ENCODE measurements at regions not wholly inside any gene's neighbourhood (a gene's known extent, or its start where the extent isn't known, plus 50 kb on each side); places are given as distances from the start of the nearest gene placed in this dataset.

DNA sequence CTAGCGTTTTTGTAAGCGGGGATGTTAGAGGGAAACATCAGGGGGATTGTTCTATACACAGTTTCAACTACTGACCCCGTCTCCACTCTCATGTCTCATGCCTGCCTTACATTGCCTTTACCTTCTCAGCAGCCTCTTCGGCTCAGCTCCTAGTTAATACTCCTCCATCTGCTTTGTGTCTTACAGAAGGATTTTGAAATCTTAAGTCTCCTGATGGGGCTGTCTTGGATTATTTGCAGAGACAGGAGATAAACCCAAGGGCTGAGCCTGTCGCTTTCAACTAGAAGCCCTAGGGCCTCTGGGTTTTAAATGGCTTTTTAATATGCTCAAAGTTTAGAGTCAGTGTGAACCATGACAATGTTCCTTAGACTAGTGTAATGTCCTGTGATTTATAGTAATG is 161.5 kb downstream of the CARTPT start:
- 13% methylated on average over 5 of the region's 5 CpGs for WGBS (ENCODE audit: low lambda C conversion rate)
- TF ChIP-seq HNRNPK (IDR thresholded peaks at IDR 0.05; ENCODE audit: low read depth, low read length, poor library complexity, severe bottlenecking) (no peak), CCDC6 (CRISPR knock-in tag; IDR thresholded peaks at IDR 0.05) (no peak), ZNF431 (CRISPR knock-in tag; IDR thresholded peaks at IDR 0.05; ENCODE audit: borderline replicate concordance, low read depth) (no peak), ZNF780A (CRISPR knock-in tag; IDR thresholded peaks at IDR 0.05) (no peak), ZNF138 (CRISPR knock-in tag; IDR thresholded peaks at IDR 0.05; ENCODE audit: low read depth) (no peak), ZMYM4 (CRISPR knock-in tag; IDR thresholded peaks at IDR 0.05) (no peak), ZNF468 (CRISPR knock-in tag; IDR thresholded peaks at IDR 0.05) (no peak), SOX6 (IDR thresholded peaks at IDR 0.05) (no peak), SOX6 (CRISPR knock-in tag; IDR thresholded peaks at IDR 0.05) (no peak), FOSL1 (CRISPR knock-in tag; IDR thresholded peaks at IDR 0.05; ENCODE audit: borderline replicate concordance) (no peak), ZNF607 (CRISPR knock-in tag; IDR thresholded peaks at IDR 0.05; ENCODE audit: borderline replicate concordance) (no peak), GLI4 (CRISPR knock-in tag; IDR thresholded peaks at IDR 0.05; ENCODE audit: borderline replicate concordance) (no peak)
- TF ChIP-seq, protein P1, sequence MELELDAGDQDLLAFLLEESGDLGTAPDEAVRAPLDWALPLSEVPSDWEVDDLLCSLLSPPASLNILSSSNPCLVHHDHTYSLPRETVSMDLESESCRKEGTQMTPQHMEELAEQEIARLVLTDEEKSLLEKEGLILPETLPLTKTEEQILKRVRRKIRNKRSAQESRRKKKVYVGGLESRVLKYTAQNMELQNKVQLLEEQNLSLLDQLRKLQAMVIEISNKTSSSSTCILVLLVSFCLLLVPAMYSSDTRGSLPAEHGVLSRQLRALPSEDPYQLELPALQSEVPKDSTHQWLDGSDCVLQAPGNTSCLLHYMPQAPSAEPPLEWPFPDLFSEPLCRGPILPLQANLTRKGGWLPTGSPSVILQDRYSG (CRISPR knock-in tag; IDR thresholded peaks at IDR 0.05) = no peak
- H3K9ac ChIP-seq (ENCODE audit: insufficient read depth, low read depth, low read length) = no peak overlapping the region
- in situ Hi-C loops (cut with HindIII; ENCODE audit: extremely low pct_ligation_motif_present, low pct_unique_long_range_greater_than_20kb) = no loop called here
- ChIA-PET CTCF (ENCODE audit: low intra/inter-chr PET ratio, low total read pairs) (no interaction called here), POLR2A (no interaction called here)
- H3K36me3 ChIP-seq (replicated peaks in 1 of 2; ENCODE audit: control insufficient read depth in 1 of 2, insufficient read depth in 2 of 2, low read length in 2 of 2) = no peaks in the 10 kb centered on the region
- BruUV-seq (replicated peaks) = no TSS peak
- intact Hi-C loops (cut with micrococcal nuclease; ENCODE audit: unreplicated experiment) = no loop called here
- H3K9me3 ChIP-seq (ENCODE audit: low read length) = no peaks in the 10 kb centered on the region
- H3K4me2 ChIP-seq (ENCODE audit: low read depth, low read length) = no peak overlapping the region
- no peak overlapping the region for H3K27ac ChIP-seq (ENCODE audit: extremely low read length, insufficient read depth, low read length)
- ATAC-seq (no peak), DNase-seq (ENCODE audit: low spot score) (no peak), FAIRE-seq (no peak)
- H4K20me1 ChIP-seq (ENCODE audit: insufficient read depth, low read length) = no peaks in the 10 kb centered on the region
- H3K4me1 ChIP-seq (ENCODE audit: insufficient read depth, low read length) = no peaks in the 10 kb centered on the region
- H2AFZ ChIP-seq (ENCODE audit: low read length) = no peak overlapping the region
- H3K27me3 ChIP-seq (ENCODE audit: control insufficient read depth in 1 of 2, insufficient read depth in 2 of 2, low read length in 2 of 2) = peaks cover 0 to 8% of the 10 kb centered on the region in 2 experiments; a peak in 3 of 5 replicates
- no peak overlapping the region for H3K4me3 ChIP-seq (replicated peaks in 1 of 3; ENCODE audit: insufficient read depth in 1 of 3, low read depth in 2 of 3, low read length in 3 of 3)
- H3K79me2 ChIP-seq (ENCODE audit: insufficient read depth, low read length) = no peaks in the 10 kb centered on the region
